ENCODE measurements at regions not wholly inside any gene's neighbourhood (a gene's known extent, or its start where the extent isn't known, plus 50 kb on each side); places are given as distances from the start of the nearest gene placed in this dataset.

DNA sequence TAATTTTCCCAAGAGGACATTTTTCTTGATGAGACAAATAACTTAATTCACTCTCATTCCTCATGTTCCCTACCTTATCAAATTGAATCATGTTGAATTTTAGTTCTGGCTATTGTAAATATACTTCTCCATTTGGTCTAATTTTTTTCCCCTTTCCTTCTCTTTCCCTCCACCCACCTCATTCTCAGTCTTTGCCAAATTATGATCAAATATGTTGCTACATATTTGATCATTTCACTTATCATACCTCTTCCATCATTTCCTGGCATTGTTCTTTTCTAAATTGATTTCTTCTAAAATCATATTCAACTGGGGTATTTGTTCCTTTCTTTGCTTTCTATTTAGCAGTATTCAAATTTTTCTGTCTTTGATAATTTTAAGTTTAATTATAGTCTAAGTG lies 52.3 kb downstream of the HDGFL1 start:
- intact Hi-C loops (cut with micrococcal nuclease) = no loop called here

DNA sequence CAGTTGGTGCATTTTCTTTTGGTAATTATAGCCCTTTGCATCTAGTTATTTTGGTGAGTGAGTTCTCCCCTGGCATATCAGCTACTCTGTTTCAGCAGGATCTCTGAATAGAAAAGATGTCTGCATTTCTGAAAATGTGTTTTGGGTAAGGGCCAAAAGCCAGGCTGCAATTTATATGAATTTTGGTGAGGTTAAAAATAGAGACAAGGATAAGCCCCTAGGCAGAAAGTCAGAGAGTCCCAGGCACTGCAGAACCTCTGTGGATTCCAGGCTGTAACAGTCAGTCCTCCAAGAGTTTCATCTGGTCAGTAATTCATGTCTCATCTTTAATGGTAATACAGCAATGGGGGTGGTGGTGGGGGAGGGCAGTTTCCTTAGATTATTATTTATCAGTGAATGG lies 53.0 kb downstream of the HDGFL1 start:
- intact Hi-C loops (cut with micrococcal nuclease) = no loop called here

DNA sequence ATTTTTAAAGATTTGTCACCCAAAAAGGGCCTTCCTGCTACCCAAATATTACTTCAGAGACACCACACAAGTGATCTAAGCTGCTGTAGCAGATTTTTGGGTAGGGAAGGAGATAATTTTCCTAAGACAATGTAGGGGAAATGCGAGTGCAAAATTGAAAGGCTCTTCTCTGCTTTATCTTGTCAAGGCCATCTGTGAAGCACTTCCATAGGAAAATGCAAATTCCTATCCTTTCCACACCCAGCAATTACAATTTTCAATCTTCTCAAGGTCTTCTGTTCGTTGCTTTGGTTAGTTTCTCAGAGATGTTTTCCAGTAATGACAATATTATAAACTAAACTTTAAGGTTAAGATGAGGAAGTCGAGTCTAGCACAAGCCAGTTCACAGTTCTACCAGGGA lies 53.4 kb downstream of the HDGFL1 start:
- intact Hi-C loops (cut with micrococcal nuclease) = no loop called here

DNA sequence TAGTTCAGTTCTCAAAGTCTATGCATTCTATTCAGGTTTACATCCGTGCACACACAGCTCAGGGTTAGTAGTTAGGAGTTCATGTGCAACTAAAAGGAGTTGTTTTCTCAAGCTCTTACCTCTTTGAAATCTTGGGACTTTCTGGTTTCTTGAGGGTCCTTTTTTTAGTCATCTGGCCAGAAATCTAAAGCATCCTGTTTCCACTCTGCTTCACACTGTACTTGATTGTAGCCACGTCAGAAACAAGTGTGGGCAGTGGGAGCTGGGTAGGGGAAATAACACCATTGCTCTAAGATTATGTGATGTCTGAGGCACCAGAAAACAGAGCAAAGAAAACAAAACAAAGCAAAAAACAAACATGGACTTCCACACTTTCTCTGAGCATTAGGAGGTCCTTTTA lies 58.3 kb downstream of the HDGFL1 start:
- intact Hi-C loops (cut with micrococcal nuclease) = no loop called here

DNA sequence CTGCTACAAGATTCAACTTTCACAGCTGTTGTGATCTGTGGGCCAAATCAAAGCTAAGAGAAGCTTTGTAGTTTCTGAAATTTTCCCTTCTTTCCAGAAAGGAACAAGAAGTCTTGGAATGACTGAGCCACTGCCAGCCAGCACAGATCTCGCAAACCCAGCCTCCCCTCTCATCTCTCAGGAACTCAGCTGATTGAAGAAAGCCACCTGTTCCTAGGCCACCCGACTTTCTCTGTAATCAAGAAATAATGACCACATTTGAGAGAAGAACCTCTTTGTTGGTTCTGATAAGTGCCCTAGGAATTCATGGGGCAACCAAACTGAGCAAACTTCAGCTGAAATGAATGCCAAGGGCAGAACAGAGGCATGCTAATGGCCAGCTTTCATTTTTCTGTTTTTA lies 61.7 kb downstream of the HDGFL1 start:
- intact Hi-C loops (cut with micrococcal nuclease) = no loop called here

DNA sequence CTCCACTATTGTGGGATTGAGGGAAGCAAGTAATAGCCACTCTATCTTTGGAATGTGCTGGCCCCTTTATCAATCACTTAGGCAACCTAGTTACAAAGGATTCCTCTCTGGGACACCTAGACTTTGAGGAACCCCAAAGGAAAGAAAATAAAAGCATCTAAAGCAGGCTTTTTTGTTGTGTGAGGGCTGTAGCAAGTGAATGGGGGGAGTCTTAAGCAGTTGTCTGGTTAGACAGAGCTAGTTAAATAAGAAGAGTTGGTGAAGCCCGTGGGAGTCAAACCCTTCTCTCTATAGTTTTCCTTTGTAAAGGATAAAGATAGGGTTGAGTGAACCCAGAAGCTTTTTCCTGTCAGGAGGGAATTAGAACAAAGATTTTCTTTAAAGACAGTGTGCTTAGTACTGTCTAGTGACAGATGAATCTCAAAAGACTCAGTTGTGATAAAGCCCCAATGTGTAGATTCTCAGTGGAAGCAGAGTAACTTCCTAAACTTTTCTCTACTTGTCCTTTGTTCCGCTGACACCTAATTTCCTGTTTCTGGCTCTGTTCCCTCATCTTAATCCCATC lies 63.3 kb downstream of the HDGFL1 start:
- intact Hi-C loops (cut with micrococcal nuclease) = no loop called here

DNA sequence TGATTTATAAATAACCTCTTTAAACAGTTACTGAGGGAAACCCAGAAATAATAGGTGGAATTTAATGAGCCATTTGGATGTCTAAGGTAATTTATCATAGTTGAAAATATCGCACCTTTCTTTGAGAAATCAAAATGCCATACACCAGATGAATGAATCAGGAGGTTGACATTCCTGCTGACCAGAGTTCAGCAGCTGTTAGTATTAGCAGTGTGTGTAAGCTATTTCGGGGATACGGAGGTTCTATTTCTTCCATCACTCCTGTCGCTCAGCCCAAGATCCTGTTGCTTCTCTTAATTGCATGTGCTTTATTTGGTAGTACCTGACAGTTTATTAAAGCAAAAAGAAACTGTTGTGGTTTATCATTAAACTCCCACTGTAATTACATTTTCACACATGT lies 67.1 kb downstream of the HDGFL1 start:
- intact Hi-C loops (cut with micrococcal nuclease) = no loop called here

DNA sequence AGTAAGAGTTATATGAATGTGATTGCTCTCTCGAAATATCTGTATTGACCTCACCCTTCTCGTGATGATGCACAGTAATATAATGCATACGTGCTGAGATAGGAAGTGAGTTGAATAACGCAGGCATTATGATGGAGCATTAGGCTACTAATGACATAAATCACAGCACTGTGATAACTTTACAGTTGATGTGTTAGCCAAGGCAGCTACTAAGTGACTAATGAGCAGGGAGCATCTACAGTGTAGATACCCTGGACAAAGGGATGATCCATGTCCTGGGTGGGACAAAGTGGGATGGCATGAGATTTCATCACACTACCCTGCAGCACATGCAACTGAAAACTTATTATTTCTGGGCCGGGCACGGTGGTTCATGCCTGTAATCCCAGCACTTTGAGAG lies 68.4 kb downstream of the HDGFL1 start:
- intact Hi-C loops (cut with micrococcal nuclease) = no loop called here

DNA sequence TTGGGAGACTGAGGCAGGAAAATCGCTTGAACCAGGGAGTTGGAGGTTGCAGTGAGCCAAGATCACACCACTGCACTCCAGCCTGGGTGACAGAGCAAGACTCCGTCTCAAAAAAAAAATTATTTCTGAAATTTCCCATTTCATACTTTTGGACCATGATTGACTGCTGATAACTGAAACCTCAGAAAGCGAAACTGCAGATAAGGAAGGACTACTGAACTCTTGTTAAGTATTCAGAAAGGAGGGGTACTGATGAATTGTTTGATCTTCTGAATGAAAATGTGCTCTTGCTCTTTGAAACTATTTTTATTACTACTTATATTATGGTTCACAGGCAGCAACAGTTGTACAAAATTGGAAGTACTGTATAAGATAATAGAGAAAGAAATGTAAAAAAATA lies 69.0 kb downstream of the HDGFL1 start:
- intact Hi-C loops (cut with micrococcal nuclease) = no loop called here

DNA sequence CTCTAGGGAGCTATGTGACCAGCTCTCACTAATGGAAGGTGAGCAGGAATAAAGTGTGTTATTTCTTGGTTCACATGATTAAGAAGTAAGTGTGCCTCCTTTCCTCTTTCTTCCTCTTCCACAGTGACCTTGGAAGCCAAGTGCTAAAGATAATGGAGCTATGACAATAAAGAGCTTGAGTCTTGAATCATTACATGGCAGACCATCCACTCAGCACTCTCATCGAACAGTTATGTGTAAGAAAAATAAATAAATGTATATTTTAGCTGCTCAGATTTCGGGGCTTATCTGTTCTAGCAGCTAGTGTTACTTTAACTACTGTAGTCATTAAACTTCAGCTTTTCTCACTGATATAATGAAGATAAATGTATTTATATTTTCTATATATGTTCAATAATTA lies 72.9 kb downstream of the HDGFL1 start:
- intact Hi-C loops (cut with micrococcal nuclease) = no loop called here

DNA sequence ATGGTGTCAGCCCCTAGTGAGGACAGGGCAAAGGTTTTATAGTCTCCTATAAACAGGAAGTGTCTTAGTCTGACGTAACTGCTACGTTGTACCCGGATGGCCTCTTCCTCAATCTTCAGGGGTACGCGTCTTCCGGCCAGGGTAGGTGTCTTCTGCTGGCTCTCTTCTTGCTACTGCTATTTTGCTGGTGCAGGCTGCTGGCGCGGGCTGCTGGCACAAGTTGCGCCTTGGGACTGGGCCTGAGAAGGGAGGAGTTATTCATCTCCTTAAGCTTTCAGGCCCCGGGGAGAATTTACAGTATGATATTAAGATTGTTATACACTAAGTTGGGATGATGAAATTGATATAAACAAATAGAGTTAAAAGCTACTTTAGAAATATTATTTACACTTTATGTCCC lies 74.4 kb downstream of the HDGFL1 start:
- intact Hi-C loops (cut with micrococcal nuclease) = no loop called here

DNA sequence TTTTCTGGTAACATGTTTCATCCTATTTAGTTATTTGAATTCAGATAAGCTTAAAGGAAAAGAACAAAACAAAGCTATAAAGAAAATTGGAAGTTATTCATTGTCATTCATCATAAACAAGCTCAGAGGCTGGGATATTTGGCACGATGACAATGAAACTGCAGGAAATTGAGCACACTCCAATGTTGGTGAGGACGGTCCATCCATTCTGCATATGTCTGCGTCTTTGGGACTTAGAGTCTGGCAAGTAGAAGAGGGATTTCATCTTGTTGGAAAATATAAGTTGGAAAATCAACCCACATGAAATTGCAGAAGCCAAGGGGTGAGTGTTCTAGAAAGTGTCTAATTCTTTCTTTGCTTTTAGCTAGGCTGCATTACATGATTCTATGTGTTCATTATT lies 78.4 kb downstream of the HDGFL1 start:
- intact Hi-C loops (cut with micrococcal nuclease) = no loop called here

DNA sequence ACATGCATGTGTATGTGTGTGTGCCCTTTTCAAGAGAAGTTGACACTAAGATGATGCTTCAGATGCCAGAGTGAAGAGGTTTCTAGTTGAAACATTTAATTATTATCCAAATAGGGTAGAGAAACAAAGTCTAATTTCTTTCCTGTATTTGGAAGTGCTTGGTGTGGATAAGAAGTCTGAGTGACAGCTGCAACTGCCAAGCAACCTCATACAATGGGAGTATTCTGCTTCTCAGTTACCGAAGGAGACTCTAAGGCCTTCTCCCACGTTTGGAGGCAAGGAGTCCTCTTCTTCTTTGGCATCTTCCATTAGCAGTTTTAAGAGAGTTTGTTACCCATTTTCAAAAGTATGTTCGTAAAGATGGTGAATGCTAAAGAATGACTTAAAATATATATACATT lies 82.4 kb downstream of the HDGFL1 start:
- intact Hi-C loops (cut with micrococcal nuclease) = no loop called here

DNA sequence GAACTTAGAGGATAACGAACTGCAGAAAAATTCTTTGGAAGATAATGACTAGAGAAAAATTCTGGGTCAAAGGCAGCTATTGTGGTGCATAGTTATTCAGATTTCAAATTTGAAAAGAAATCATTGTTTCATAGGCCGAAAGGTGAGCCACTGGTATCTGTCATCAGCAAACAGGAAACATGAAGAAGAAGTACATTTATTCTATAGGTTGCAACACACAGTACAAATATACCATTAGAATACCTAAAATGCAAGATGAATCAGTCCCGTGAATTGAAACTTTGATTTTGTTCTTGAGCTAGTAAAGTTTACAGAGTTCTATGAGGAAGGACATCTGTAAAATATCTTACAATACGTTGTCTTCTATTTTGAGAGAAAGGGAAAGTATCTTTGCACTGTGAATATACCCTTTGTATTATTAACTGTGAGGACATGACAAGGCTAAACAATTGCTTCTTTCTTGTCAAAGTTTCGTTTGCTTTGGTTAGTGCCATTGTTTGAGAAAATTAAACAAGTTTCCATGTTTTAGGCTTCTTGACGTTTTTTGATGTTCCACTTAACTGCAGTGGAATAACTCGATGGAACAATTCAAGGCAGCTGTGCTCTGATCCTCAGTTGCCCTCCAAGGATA lies 84.7 kb downstream of the HDGFL1 start:
- intact Hi-C loops (cut with micrococcal nuclease) = no loop called here

DNA sequence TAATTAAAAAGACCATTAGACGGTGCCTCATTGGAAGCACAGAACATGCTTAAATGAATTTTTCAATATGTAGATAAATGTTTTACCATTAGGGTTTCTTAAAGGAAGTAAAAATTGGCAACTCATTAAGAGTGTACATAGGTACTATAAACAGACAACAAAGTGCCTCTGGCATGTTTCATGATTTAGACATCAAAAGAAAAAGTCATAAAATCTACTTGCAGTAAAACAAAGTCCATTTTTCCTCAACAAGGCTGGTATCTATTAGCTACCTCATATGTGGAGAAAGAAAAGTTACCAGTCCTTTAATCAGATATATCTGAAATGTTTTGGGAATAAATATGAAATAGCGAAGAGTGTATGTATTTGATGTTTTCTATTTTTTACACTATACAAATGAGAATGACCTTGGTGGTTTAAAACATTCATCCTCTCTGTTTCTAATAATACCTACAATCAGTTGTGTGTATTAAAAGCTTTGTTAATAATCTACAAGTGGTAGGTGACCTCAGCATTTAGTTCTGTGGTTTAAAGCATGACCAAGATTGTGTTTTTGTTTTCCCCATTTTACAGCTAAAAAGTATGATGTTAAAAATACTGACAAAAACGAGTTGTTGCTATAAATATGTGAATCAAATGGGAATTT lies 87.5 kb downstream of the HDGFL1 start:
- intact Hi-C loops (cut with micrococcal nuclease) = no loop called here

DNA sequence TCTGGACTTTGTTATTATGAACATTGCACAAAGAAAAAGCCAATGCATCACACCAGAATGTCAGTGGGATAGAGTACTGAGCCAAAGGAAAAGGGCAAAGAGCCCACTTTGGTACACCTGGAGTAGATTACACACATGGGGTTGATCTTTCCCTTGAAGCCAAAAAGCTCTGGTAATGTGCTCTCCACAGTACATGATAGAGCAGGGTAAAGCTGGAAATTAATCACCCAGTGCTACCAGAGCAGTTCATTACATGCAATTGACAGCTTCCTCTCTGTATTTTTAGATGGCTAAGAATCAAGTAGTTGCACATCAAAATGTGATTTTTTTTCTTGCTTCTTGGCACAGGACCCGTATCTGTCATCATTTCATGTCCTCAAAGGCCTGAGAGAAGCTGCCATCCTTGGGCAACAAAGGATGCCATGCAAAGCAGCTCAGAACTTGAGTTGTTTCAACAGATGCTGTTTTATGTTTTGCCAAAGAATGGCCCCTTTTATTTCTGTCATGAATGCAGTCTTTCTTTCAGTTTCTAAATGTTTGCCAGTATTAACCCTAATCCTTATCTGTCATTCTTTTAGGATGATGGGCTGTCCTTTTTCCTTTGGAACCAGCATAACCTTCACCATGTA lies 88.1 kb downstream of the HDGFL1 start:
- intact Hi-C loops (cut with micrococcal nuclease) = no loop called here

DNA sequence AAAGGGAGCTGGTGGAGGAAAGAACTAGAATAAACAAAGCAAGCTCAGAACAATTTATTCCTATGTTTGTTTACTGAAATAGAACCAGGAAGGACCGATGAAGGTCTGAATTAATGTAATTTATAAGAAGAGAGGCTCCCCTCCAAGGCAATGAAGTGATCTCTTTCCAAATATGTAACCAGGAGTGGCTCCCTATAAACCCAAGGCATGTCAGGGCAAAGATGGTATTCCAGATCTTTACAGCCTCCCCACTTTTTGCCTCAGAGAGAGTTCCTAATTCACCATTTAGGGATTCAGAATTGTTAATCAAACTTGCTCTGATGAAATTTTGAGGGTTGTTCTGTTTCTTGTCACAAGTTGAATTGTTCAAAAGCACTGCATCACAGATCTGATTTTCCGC lies 88.8 kb downstream of the HDGFL1 start:
- intact Hi-C loops (cut with micrococcal nuclease) = no loop called here

DNA sequence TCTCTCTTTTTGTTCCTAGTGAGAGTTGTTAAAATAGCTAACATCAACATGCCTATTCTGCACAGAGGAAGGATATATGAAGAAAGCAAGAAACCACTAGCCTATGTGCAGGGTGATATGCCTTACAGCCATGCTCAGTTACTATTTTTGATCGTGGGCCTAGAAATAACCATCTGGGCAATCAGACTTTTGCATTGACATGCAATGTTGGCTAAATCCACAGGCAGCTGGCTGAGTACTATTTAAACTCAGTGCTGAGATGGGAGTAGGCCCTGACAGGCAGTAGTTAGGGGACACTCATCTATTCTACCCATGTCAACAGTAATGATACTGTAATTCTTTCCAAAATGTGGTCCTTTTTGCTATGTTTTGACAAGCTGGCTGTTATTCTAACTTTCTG lies 89.6 kb downstream of the HDGFL1 start:
- intact Hi-C loops (cut with micrococcal nuclease) = no loop called here

DNA sequence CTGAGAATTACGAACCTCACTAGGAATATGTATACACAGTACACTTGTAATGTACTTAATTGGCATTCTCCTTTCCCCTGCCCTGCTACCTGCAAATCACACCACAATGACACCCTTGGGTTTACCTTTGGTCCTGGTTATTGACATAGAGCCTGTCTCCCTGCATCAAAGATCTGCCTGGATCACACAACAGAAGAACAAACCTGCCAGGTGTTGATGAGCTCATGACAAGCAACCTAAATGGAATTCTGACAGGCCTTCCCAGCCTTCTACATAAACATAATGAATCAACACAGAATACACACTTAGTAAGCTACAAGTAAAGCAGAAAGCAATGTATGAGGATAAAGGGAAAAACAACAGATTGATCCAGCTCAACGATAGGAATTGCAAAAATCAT lies 95.6 kb downstream of the HDGFL1 start:
- intact Hi-C loops (cut with micrococcal nuclease) = no loop called here

DNA sequence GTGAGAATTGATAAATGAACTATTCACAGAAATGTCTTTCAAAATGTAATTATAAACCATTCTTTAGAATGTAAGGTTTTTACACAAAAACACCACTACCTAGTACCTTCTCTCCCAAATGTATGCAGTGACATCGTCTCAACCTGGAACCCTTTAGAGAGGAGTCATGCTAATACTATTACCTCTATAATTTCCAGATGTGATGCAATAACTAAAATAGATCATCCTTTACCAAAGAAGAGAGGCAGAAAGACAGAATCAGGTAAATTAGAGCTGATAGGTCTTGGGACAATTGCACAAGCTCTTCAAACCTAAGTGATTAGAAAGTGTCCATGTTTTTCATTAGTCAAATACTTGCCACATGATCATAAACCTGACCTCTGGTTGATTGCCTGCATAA lies 96.7 kb downstream of the HDGFL1 start:
- intact Hi-C loops (cut with micrococcal nuclease) = no loop called here

DNA sequence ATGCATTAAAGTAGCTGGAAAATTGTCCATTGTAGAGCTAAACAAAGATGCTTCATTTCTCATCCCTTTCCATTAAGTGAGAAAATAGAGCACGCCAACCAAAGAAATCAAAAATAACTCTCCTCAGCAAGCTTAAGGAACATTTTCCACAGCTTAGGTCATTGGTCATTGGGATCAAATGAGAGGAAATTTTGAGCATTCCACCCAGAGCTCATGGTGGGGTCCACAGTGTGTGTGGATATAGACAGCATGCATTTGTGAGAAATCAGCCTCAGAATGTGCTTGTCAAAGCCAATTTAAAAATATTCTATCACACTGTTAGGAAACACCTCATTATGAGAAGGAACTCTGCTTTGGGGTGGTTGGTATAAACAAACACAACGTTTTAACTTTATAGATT lies 97.2 kb downstream of the HDGFL1 start:
- intact Hi-C loops (cut with micrococcal nuclease) = no loop called here

DNA sequence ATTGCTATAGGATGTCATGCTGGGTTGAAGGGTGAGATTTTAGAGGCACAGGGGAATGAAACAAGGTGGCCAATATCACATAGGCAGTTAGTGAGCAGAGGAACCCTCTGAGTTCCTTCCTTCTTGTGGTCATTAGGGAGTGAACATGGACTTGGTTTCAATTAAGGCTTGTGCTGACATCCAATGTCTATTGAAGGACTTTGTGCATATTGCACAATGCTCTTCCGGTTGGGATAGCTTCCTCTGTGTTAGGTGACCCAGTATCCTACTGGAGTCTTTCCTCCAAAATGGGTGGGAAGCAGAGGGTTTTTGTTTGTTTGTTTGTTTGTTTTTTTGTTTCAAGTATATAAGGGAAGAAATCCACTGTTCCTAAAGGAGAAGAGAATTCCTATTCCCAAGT lies 98.5 kb downstream of the HDGFL1 start:
- intact Hi-C loops (cut with micrococcal nuclease) = no loop called here

DNA sequence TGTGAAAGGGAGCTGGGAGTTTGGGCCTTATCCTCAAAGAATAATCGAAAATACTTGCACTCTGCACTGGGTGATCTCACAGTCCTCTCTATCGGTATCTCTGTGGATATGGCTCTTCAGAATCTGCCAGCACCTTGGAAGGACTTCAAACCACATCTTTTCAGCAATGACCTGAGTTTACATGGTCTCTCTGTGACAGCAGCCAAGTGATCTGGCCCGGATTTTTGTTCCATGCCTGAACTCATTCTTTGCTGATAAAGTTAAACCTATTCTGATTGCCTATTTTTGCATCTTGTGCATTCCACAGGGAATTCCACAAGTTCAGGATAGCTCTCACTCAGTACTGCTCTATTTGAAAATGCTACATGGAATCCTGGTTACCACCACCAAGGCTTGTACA lies 98.9 kb downstream of the HDGFL1 start:
- intact Hi-C loops (cut with micrococcal nuclease) = no loop called here
